K562 (cell line): ENCODE measurements at regions not wholly inside any gene's neighbourhood (a gene's known extent, or its start where the extent isn't known, plus 50 kb on each side); places are given as distances from the start of the nearest gene placed in this dataset.

Experiments used
- ATAC-seq: fragments of 200-7000 bp; cut with Tn5 transposase; 3 replicates; pipeline ENCODE4 v1.9.1; 2020; ENCODE audit warnings: moderate library complexity
- BruUV-seq: library from RNA; stranded (reverse); fragments of 400-500 nt; replicated peaks from 2 replicates; lab custom pipeline; 2021; lab: Mats Ljungman, UMichigan
- CTCF ChIA-PET: fragments of 300-600 bp; formaldehyde crosslinking; extraction: SDS; loops from one replicate; lab custom pipeline; 2021; ENCODE audit warnings: low intra/inter-chr PET ratio; lab: Yijun Ruan, JAX
- POLR2A ChIA-PET: fragments of 300-600, 350-650 bp; sonication (Branson Sonifier 250); formaldehyde crosslinking; extraction: SDS; loops from one replicate; lab custom pipeline; 2021; ENCODE audit warnings: antibody characterized with exemption, inconsistent platforms; lab: Yijun Ruan, JAX
- DNase-seq, 4 experiments: peaks; one replicate each; pipeline versions ENCODE4 v3.0.0 to v3.0.0-alpha.2; 2011 to 2018; ENCODE audit warnings: low spot score in 3 of 4, mixed read lengths in 3 of 4; ENCODE audit errors: extremely low read depth in 1 of 4
- FAIRE-seq: peaks from 2 replicates; lab custom pipeline; 2011; peaks lifted over from hg19 to GRCh38; lab: Jason Lieb, UNC
- H2AFZ ChIP-seq: 2 replicates; pipeline ENCODE4 v1.6.0; 2011; ENCODE audit warnings: low read depth, low read length, control low read depth, inconsistent platforms
- H3K27ac ChIP-seq: fragments of 200-600 bp; 3 replicates; pipeline ENCODE4 v1.8.0; 2011; ENCODE audit warnings: low read depth, mild to moderate bottlenecking, control low read depth, inconsistent platforms, low read length, moderate library complexity, mixed read lengths; ENCODE audit errors: extremely low read depth
- H3K27me3 ChIP-seq, 2 experiments: fragments of 300-600 bp in 1 of 2; 2 replicates in 1 of 2; 3 replicates in 1 of 2; pipeline versions ENCODE4 v1.6.0 to v1.8.0; 2011; ENCODE audit warnings: inconsistent platforms in 2 of 2, low read length in 2 of 2, mild to moderate bottlenecking in 1 of 2, mixed read lengths in 1 of 2, moderate library complexity in 1 of 2; ENCODE audit not compliant: control insufficient read depth in 2 of 2, insufficient read depth in 2 of 2
- H3K36me3 ChIP-seq: fragments of 300-600 bp; 3 replicates; pipeline ENCODE4 v1.8.0; 2011; ENCODE audit warnings: mild to moderate bottlenecking, low read length, inconsistent platforms; ENCODE audit not compliant: control insufficient read depth, insufficient read depth
- H3K4me1 ChIP-seq, 2 experiments: fragments of 200-600 bp in 1 of 2; replicated peaks in 1 of 2; 2 replicates in 1 of 2; 3 replicates in 1 of 2; pipeline versions ENCODE4 v1.5.1 to v1.8.0; 2011; ENCODE audit warnings: inconsistent platforms in 2 of 2, low read length in 2 of 2, mild to moderate bottlenecking in 1 of 2, mixed read lengths in 1 of 2, moderate library complexity in 1 of 2; ENCODE audit not compliant: control insufficient read depth in 2 of 2, insufficient read depth in 2 of 2
- H3K4me2 ChIP-seq: 2 replicates; pipeline ENCODE4 v1.6.1; 2011; ENCODE audit warnings: low read length, control low read depth, inconsistent platforms, mixed read lengths; ENCODE audit not compliant: insufficient read depth
- H3K4me3 ChIP-seq: fragments of 200-600 bp; sonication (generic), shearing (Covaris generic); 2 replicates; pipeline ENCODE4 v1.5.1; 2016; ENCODE audit warnings: control low read depth, inconsistent platforms
- H3K79me2 ChIP-seq: fragments of 200-600 bp; 3 replicates; pipeline ENCODE4 v1.8.0; 2011; ENCODE audit warnings: low read length, inconsistent platforms; ENCODE audit not compliant: control insufficient read depth, insufficient read depth
- H3K9ac ChIP-seq, 2 experiments: 2 replicates each; pipeline versions ENCODE4 v1.6.0 to v1.6.1; 2011; ENCODE audit warnings: low read depth in 2 of 2, low read length in 2 of 2, control low read depth in 1 of 2, inconsistent platforms in 1 of 2, mild to moderate bottlenecking in 1 of 2, mixed read lengths in 1 of 2; ENCODE audit not compliant: insufficient read depth in 1 of 2
- H3K9me1 ChIP-seq: one replicate; pipeline ENCODE4 v1.6.0; 2011; ENCODE audit warnings: inconsistent platforms, mild to moderate bottlenecking, low read length, moderate library complexity; ENCODE audit not compliant: control insufficient read depth, insufficient read depth
- H3K9me3 ChIP-seq: replicated peaks from 2 replicates; pipeline ENCODE4 v1.5.1; 2011; ENCODE audit warnings: low read depth, low read length, inconsistent platforms; ENCODE audit not compliant: control insufficient read depth, insufficient read depth
- H4K20me1 ChIP-seq: replicated peaks from 2 replicates; pipeline ENCODE4 v1.6.1; 2011; ENCODE audit warnings: low read length, inconsistent platforms, mixed read lengths; ENCODE audit not compliant: control insufficient read depth, insufficient read depth
- ASH1L ChIP-seq: fragments of 450-650 bp; IDR thresholded peaks from 2 replicates; pipeline ENCODE4 v1.6.1; 2018; ENCODE audit warnings: borderline replicate concordance, mild to moderate bottlenecking, low read depth; ENCODE audit not compliant: partially characterized antibody
- CXXC5 ChIP-seq: fragments of 250-450 bp; sonication (Bioruptor Pico); IDR thresholded peaks from 2 replicates; pipeline ENCODE4 v1.8.0; 2022; ENCODE audit warnings: inconsistent platforms, mild to moderate bottlenecking, moderate library complexity
- HMGN3 ChIP-seq: IDR thresholded peaks from 2 replicates; pipeline ENCODE4 v1.6.1; 2011; ENCODE audit warnings: borderline replicate concordance, low read depth, mild to moderate bottlenecking, mixed read lengths, low read length; ENCODE audit not compliant: insufficient read length; ENCODE audit errors: extremely low read depth
- ILF3 ChIP-seq: fragments of 450-650 bp; IDR thresholded peaks from 2 replicates; pipeline ENCODE4 v1.6.1; 2018; ENCODE audit warnings: antibody characterized with exemption, mild to moderate bottlenecking, moderate library complexity, borderline replicate concordance
- MCM7 ChIP-seq, 2 experiments: fragments of 450-650 bp; IDR thresholded peaks; 2 replicates each; pipeline ENCODE4 v1.6.1; 2016 to 2018
- MTA1 ChIP-seq: fragments of 450-650 bp; IDR thresholded peaks from 2 replicates; pipeline ENCODE4 v1.6.1; 2017; ENCODE audit warnings: borderline replicate concordance
- NFRKB ChIP-seq: fragments of 450-650 bp; IDR thresholded peaks from 2 replicates; pipeline ENCODE4 v1.6.1; 2016; ENCODE audit warnings: low read depth
- PATZ1 ChIP-seq: fragments of 250-450 bp; sonication (Bioruptor Pico); IDR thresholded peaks from 2 replicates; pipeline ENCODE4 v1.5.0; 2020; ENCODE audit warnings: mild to moderate bottlenecking, borderline replicate concordance
- POLR2G ChIP-seq: fragments of 200-400 bp; formaldehyde crosslinking; IDR thresholded peaks from 2 replicates; pipeline ENCODE4 v1.6.1; 2017; ENCODE audit warnings: low read depth, mild to moderate bottlenecking, antibody characterized with exemption, low read length, moderate library complexity
- SOX6 ChIP-seq: fragments of 450-650 bp; IDR thresholded peaks from 2 replicates; pipeline ENCODE4 v1.6.1; 2014; ENCODE audit warnings: mild to moderate bottlenecking
- TFE3 ChIP-seq: fragments of 450-650 bp; formaldehyde crosslinking; IDR thresholded peaks from 2 replicates; pipeline ENCODE4 v1.4.0; 2020; ENCODE audit warnings: mild to moderate bottlenecking, mixed read lengths
- ZBTB33 ChIP-seq: sonication (generic); formaldehyde crosslinking; IDR thresholded peaks from 2 replicates; pipeline ENCODE4 v1.8.1; 2023; ENCODE audit warnings: mild to moderate bottlenecking, missing genetic modification reagents
- ZFP91 ChIP-seq: sonication (generic); formaldehyde crosslinking; IDR thresholded peaks from 2 replicates; pipeline ENCODE4 v1.8.0; 2022; ENCODE audit warnings: mild to moderate bottlenecking, missing genetic modification reagents
- ZNF124 ChIP-seq: sonication (generic); formaldehyde crosslinking; IDR thresholded peaks from 2 replicates; pipeline ENCODE4 v1.8.1; 2022; ENCODE audit warnings: missing genetic modification reagents
- ZNF280B ChIP-seq: fragments of 250-450 bp; sonication (Bioruptor Pico); IDR thresholded peaks from 2 replicates; pipeline ENCODE4 v1.5.1; 2021; ENCODE audit warnings: mild to moderate bottlenecking
- WGBS: fragments of 100-300 bp; shearing (Covaris generic); methylation state at CpG from one replicate; pipeline ENCODE4 v1.1.6; 2016; ENCODE audit warnings: low coverage, mixed read lengths; ENCODE audit not compliant: insufficient coverage; ENCODE audit errors: missing lambda C conversion rate; 5-methylcytosine and 5-hydroxymethylcytosine counted together
- in situ Hi-C: fragments of 300-500 bp; cut with MboI; formaldehyde crosslinking; loops from 4 replicates; pipeline ENCODE4 v1.15.0; 2018; ENCODE audit warnings: inconsistent platforms, mixed read lengths
- intact Hi-C: fragments of 100-400 bp; cut with micrococcal nuclease; formaldehyde crosslinking; loops from 2 replicates; pipeline ENCODE4 v1.14.2; 2022

GRCh38 chr4:157779081-157779480, 393.7 kb downstream of the GASK1B start:
- H2AFZ ChIP-seq = no peak overlapping the region
- H3K27me3 ChIP-seq = no peaks in the 10 kb centered on the region
- in situ Hi-C loops = no loop called here
- no peak overlapping the region for H3K4me2 ChIP-seq
- no peaks in the 10 kb centered on the region; the same call in 1 of the 2 replicates for H3K9me3 ChIP-seq
- H4K20me1 ChIP-seq = no peaks in the 10 kb centered on the region
- H3K4me3 ChIP-seq = no peak overlapping the region
- no peak for DNase-seq
- no peak overlapping the region for H3K9ac ChIP-seq
- H3K4me1 ChIP-seq = no peaks in the 10 kb centered on the region
- intact Hi-C loops = no loop called here
- no peak overlapping the region for H3K27ac ChIP-seq
- no peaks in the 10 kb centered on the region for H3K36me3 ChIP-seq
- no TSS peak for BruUV-seq
- ChIA-PET CTCF (no interaction called here), POLR2A (no interaction called here)
- no peak for ATAC-seq
- no peak for FAIRE-seq
- no peaks in the 10 kb centered on the region for H3K9me1 ChIP-seq
- no peaks in the 10 kb centered on the region for H3K79me2 ChIP-seq
- 0% methylated on average over 1 of the region's 1 CpG for WGBS
- no peak for TF ChIP-seq TFE3 (CRISPR knock-in tag)
- no peak for TF ChIP-seq ZNF280B (CRISPR knock-in tag)
- TF ChIP-seq MCM7 (IDR thresholded peaks at IDR 0.05) = no peak
- no peak for TF ChIP-seq ZBTB33 (CRISPR knock-in tag)
- TF ChIP-seq CXXC5 = no peak
- no peak for TF ChIP-seq POLR2G
- TF ChIP-seq HMGN3 = no peak
- no peak for TF ChIP-seq ASH1L
- TF ChIP-seq ZNF124 (CRISPR knock-in tag) = no peak
- TF ChIP-seq PATZ1 = no peak
- TF ChIP-seq ILF3 = no peak
- TF ChIP-seq ZFP91 (CRISPR knock-in tag) = no peak
- TF ChIP-seq SOX6 = no peak
- TF ChIP-seq NFRKB = no peak
- no peak for TF ChIP-seq MTA1
